ENCODE measurements at regions not wholly inside any gene's neighbourhood (a gene's known extent, or its start where the extent isn't known, plus 50 kb on each side); places are given as distances from the start of the nearest gene placed in this dataset.

GRCh38 chr13:87129602-87130300 is 541.4 kb upstream of the SLITRK5 start:
- TF ChIP-seq CTCF (IDR thresholded peaks at IDR 0.05; ENCODE audit: unreplicated experiment), result no peak
- H3K27ac Mint-ChIP-seq, result no peak overlapping the region
- H3K9me3 Mint-ChIP-seq, result no peaks in the 10 kb centered on the region
- DNase-seq (ENCODE audit: low spot score in 2 of 2, unreplicated experiment in 2 of 2), result no peak
- H3K4me3 Mint-ChIP-seq, result no peak overlapping the region
- no peaks in the 10 kb centered on the region for H3K27me3 Mint-ChIP-seq (ENCODE audit: low read depth)
- no peaks in the 10 kb centered on the region for H3K36me3 Mint-ChIP-seq
- peaks cover 6% of the 10 kb centered on the region for H3K4me1 Mint-ChIP-seq

- Mint-ChIP-seq H3K4me3 (no peak overlapping the region), H3K36me3 (no peaks in the 10 kb centered on the region), H3K27ac (no peak overlapping the region), H3K4me1 (peaks cover 6% of the 10 kb centered on the region), H3K9me3 (no peaks in the 10 kb centered on the region), H3K27me3 (ENCODE audit: low read depth) (no peaks in the 10 kb centered on the region)
- no peak for TF ChIP-seq CTCF (IDR thresholded peaks at IDR 0.05; ENCODE audit: unreplicated experiment)
- DNase-seq (ENCODE audit: low spot score in 2 of 2, unreplicated experiment in 2 of 2), result no peak
These were observed 540.7 kb upstream of the SLITRK5 start for GRCh38 chr13:87130423-87130822.

GRCh38 chr13:87131611-87132010 is 539.6 kb upstream of the SLITRK5 start:
- H3K4me3 Mint-ChIP-seq, result no peak overlapping the region
- H3K4me1 Mint-ChIP-seq, result peaks cover 6% of the 10 kb centered on the region
- H3K27me3 Mint-ChIP-seq (ENCODE audit: low read depth), result no peaks in the 10 kb centered on the region
- no peak overlapping the region for H3K27ac Mint-ChIP-seq
- H3K36me3 Mint-ChIP-seq, result no peaks in the 10 kb centered on the region
- H3K9me3 Mint-ChIP-seq, result no peaks in the 10 kb centered on the region
- DNase-seq (ENCODE audit: low spot score in 2 of 2, unreplicated experiment in 2 of 2), result no peak
- no peak for TF ChIP-seq CTCF (IDR thresholded peaks at IDR 0.05; ENCODE audit: unreplicated experiment)

- Mint-ChIP-seq H3K4me3 (no peak overlapping the region), H3K27ac (no peak overlapping the region), H3K36me3 (no peaks in the 10 kb centered on the region)
These were observed 532.3 kb upstream of the SLITRK5 start for GRCh38 chr13:87138866-87139265.

GRCh38 chr13:87147076-87147475 is 524.1 kb upstream of the SLITRK5 start:
- H3K4me1 Mint-ChIP-seq, result no peaks in the 10 kb centered on the region
- H3K27me3 Mint-ChIP-seq (ENCODE audit: low read depth), result no peaks in the 10 kb centered on the region
- no peak for TF ChIP-seq CTCF (IDR thresholded peaks at IDR 0.05; ENCODE audit: unreplicated experiment)
- H3K36me3 Mint-ChIP-seq, result no peaks in the 10 kb centered on the region
- peaks cover 14% of the 10 kb centered on the region for H3K9me3 Mint-ChIP-seq
- no peak for DNase-seq (ENCODE audit: low spot score in 2 of 2, unreplicated experiment in 2 of 2)
- no peak overlapping the region for H3K27ac Mint-ChIP-seq
- no peak overlapping the region for H3K4me3 Mint-ChIP-seq

More at GRCh38 chr13:87138866-87139265, 532.3 kb upstream of the SLITRK5 start:
- DNase-seq (ENCODE audit: low spot score in 2 of 2, unreplicated experiment in 2 of 2), result no peak
- Mint-ChIP-seq H3K4me1 (no peaks in the 10 kb centered on the region), H3K9me3 (peaks cover 5% of the 10 kb centered on the region), H3K27me3 (ENCODE audit: low read depth) (no peaks in the 10 kb centered on the region)
- TF ChIP-seq CTCF (IDR thresholded peaks at IDR 0.05; ENCODE audit: unreplicated experiment), result no peak

Data from mesothelial cell of epicardium (in vitro differentiated cells).